Esophagus muscularis mucosa (tissue), 4 donors: ENCODE measurements at regions not wholly inside any gene's neighbourhood (a gene's known extent, or its start where the extent isn't known, plus 50 kb on each side); places are given as distances from the start of the nearest gene placed in this dataset.

ENCODE experiments used
- DNase-seq: peaks from one replicate; pipeline ENCODE4 v3.0.0-alpha.2; 2017; ENCODE audit errors: extremely low spot score
- H3K27ac ChIP-seq, 4 donors: fragments of 200-600 bp; sonication (generic); replicated peaks in 1 of 4; 1 replicate in 3 of 4; 2 replicates in 1 of 4; pipeline ENCODE4 v1.5.1; 2016 to 2019; ENCODE audit warnings: mild to moderate bottlenecking in 1 of 4
- H3K27me3 ChIP-seq, 4 donors: fragments of 200-600 bp; sonication (generic); one replicate each; pipeline versions ENCODE4 v1.5.1 to v1.6.0; 2016 to 2019
- H3K36me3 ChIP-seq, 4 donors: fragments of 200-600 bp; sonication (generic); one replicate each; pipeline ENCODE4 v1.5.1; 2016 to 2019
- H3K4me1 ChIP-seq, 4 donors: fragments of 200-600 bp; sonication (generic); one replicate each; pipeline ENCODE4 v1.5.1; 2016 to 2019
- H3K4me3 ChIP-seq, 4 donors: fragments of 200-600 bp; sonication (generic); 1 replicate in 2 of 4; 2 replicates in 2 of 4; pipeline ENCODE4 v1.5.1; 2016 to 2019; ENCODE audit warnings: mild to moderate bottlenecking in 4 of 4, moderate library complexity in 1 of 4
- H3K9me3 ChIP-seq, 4 donors: fragments of 200-600 bp; sonication (generic); 1 replicate in 3 of 4; 2 replicates in 1 of 4; pipeline ENCODE4 v1.5.1; 2016 to 2019
- EP300 ChIP-seq: sonication (generic); formaldehyde crosslinking; IDR thresholded peaks from one replicate; pipeline ENCODE4 v1.6.1; 2017; ENCODE audit warnings: antibody characterized with exemption
- POLR2A ChIP-seq: fragments of 450-650 bp; IDR thresholded peaks from one replicate; pipeline ENCODE4 v1.6.1; 2017; ENCODE audit warnings: antibody characterized with exemption, moderate library complexity, mild to moderate bottlenecking, low read depth
- POLR2AphosphoS5 ChIP-seq, 2 donors: sonication (generic); formaldehyde crosslinking; IDR thresholded peaks; one replicate each; pipeline ENCODE4 v1.6.1; 2017; ENCODE audit warnings: antibody characterized with exemption in 2 of 2
- WGBS: methylation state at CpG from one replicate; pipeline ENCODE4 v1.1.5; 2018; 5-methylcytosine and 5-hydroxymethylcytosine counted together
- intact Hi-C: fragments of 100-400 bp; cut with DNase I; formaldehyde crosslinking; loops from one replicate; pipeline ENCODE4 v1.15.1; 2023
- TF ChIP-seq, protein P1 (sequence below), 3 experiments: fragments of 200-600 bp in 2 of 3; fragments of 450-650 bp in 1 of 3; sonication (generic) in 2 of 3; IDR thresholded peaks; one replicate each; pipeline ENCODE4 v1.5.1; 2017 to 2019; ENCODE audit warnings: antibody characterized with exemption in 3 of 3, mild to moderate bottlenecking in 2 of 3, moderate library complexity in 1 of 3

DNA sequence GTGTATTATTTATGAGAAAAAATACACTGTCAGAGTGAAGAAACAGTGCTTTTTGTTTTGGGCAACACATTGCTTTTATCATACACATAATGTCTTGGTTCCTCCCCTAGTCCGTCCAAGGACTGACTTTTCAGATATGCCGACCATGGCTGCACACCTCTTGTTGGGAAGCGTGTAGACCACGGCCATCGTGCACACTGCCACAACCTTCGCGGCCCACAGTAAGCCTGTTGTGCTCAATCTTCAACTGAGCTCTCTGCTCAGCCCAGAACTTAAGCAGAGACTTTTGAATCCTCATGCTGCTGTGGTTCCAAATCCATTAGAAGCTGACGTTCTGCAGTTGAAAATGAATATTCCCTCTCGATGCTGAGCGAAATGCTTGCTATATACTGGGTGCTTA, 157.6 kb upstream of the IRX2 start:
- TF ChIP-seq POLR2A (no peak), EP300 (no peak), POLR2AphosphoS5 (IDR thresholded peaks at IDR 0.05) (no peak)
- TF ChIP-seq, protein P1, sequence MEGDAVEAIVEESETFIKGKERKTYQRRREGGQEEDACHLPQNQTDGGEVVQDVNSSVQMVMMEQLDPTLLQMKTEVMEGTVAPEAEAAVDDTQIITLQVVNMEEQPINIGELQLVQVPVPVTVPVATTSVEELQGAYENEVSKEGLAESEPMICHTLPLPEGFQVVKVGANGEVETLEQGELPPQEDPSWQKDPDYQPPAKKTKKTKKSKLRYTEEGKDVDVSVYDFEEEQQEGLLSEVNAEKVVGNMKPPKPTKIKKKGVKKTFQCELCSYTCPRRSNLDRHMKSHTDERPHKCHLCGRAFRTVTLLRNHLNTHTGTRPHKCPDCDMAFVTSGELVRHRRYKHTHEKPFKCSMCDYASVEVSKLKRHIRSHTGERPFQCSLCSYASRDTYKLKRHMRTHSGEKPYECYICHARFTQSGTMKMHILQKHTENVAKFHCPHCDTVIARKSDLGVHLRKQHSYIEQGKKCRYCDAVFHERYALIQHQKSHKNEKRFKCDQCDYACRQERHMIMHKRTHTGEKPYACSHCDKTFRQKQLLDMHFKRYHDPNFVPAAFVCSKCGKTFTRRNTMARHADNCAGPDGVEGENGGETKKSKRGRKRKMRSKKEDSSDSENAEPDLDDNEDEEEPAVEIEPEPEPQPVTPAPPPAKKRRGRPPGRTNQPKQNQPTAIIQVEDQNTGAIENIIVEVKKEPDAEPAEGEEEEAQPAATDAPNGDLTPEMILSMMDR (IDR thresholded peaks at IDR 0.05): no peak
- Histone ChIP-seq H3K27ac (no peak overlapping the region), H3K36me3 (no peaks in the 10 kb centered on the region), H3K27me3 (peaks cover 0 to 18% (median 0%) of the 10 kb centered on the region in 4 donors), H3K4me1 (no peaks in the 10 kb centered on the region), H3K4me3 (no peak overlapping the region), H3K9me3 (no peaks in the 10 kb centered on the region)
- DNase-seq: no peak
- intact Hi-C loops: no loop called here
- 80% methylated on average over 10 of the region's 10 CpGs for WGBS

- Histone ChIP-seq H3K4me1 (no peaks in the 10 kb centered on the region), H3K4me3 (no peak overlapping the region), H3K27ac (no peak overlapping the region), H3K9me3 (no peaks in the 10 kb centered on the region), H3K36me3 (no peaks in the 10 kb centered on the region), H3K27me3 (peaks cover 0 to 16% (median 0%) of the 10 kb centered on the region in 4 donors)
- DNase-seq: no peak
- 84% methylated on average over 4 of the region's 4 CpGs for WGBS
- TF ChIP-seq, protein P1 (IDR thresholded peaks at IDR 0.05): no peak
- intact Hi-C loops: no loop called here
Observed at GRCh38 chr5:2908086-2908485, 156.6 kb upstream of the IRX2 start.

DNA sequence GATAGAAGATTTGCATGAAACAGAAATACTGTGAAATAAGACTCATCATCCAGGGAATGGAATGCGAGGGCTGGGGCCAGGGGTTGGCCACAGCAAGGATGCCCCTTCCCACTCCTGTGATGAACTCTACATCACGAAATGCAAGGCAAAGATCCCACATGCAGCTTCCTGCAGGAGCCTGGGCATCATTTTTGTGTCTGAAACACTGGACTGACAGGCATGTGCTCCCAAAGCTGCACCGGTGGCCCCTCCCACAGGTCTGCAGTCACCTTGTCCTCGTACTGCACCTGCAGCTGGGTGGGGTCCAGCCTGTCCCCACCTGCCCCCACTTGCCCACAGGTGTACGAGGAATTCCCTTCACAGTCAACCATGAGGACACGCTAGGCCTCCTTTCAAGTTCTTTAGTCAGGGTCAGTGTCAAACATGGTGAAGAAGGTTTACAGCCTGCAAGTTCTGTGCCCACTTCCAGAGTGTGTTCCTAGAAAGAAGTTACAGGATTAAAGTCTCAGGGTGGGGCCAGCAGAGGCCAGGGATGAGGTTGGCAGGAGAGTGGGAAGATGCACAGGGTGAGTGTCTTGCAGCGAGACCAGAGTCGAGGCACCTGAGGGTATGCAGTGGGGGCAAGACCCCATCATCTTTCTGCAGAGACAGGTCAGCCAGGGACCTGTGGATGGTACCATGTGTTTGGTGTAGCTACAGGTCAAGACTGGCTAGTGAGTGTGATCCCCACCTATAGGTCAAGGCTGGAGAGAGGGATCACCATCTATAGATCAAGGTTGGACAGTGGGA, 155.0 kb upstream of the IRX2 start:
- peaks cover 0 to 16% (median 0%) of the 10 kb centered on the region in 4 donors for H3K27me3 ChIP-seq
- no peak overlapping the region for H3K27ac ChIP-seq
- WGBS: 77% methylated on average over 8 of the region's 8 CpGs
- no peaks in the 10 kb centered on the region for H3K36me3 ChIP-seq
- intact Hi-C loops: no loop called here
- TF ChIP-seq POLR2AphosphoS5 (IDR thresholded peaks at IDR 0.05) (no peak), POLR2A (no peak), EP300 (no peak)
- TF ChIP-seq, protein P1 (IDR thresholded peaks at IDR 0.05): no peak
- no peaks in the 10 kb centered on the region for H3K4me1 ChIP-seq
- DNase-seq: peak; percentile 84
- H3K9me3 ChIP-seq: no peaks in the 10 kb centered on the region
- no peak overlapping the region for H3K4me3 ChIP-seq

GRCh38 chr5:2905741-2906140, 154.3 kb upstream of the IRX2 start:
- TF ChIP-seq POLR2A (no peak), POLR2AphosphoS5 (IDR thresholded peaks at IDR 0.05) (no peak), EP300 (no peak)
- TF ChIP-seq, protein P1 (IDR thresholded peaks at IDR 0.05): no peak
- no peaks in the 10 kb centered on the region for H3K36me3 ChIP-seq
- H3K9me3 ChIP-seq: no peaks in the 10 kb centered on the region
- WGBS: 62% methylated on average over 5 of the region's 9 CpGs
- H3K4me1 ChIP-seq: no peaks in the 10 kb centered on the region
- peak; percentile 50 for DNase-seq
- peaks cover 0 to 16% (median 0%) of the 10 kb centered on the region in 4 donors for H3K27me3 ChIP-seq
- no peak overlapping the region for H3K4me3 ChIP-seq
- intact Hi-C loops: no loop called here
- H3K27ac ChIP-seq: no peak overlapping the region

- intact Hi-C loops: no loop called here
- TF ChIP-seq, protein P1 (IDR thresholded peaks at IDR 0.05): no peak
- TF ChIP-seq POLR2A (no peak), EP300 (no peak), POLR2AphosphoS5 (IDR thresholded peaks at IDR 0.05) (no peak)
- Histone ChIP-seq H3K27me3 (peaks cover 0 to 16% (median 0%) of the 10 kb centered on the region in 4 donors), H3K36me3 (no peaks in the 10 kb centered on the region), H3K4me1 (no peaks in the 10 kb centered on the region), H3K9me3 (no peaks in the 10 kb centered on the region), H3K4me3 (no peak overlapping the region), H3K27ac (no peak overlapping the region)
- WGBS: 80% methylated on average over 9 of the region's 9 CpGs
- peak; percentile 72 for DNase-seq
Observed at GRCh38 chr5:2904956-2905355, 153.5 kb upstream of the IRX2 start.
